A549 (cell line): ENCODE measurements at regions not wholly inside any gene's neighbourhood (a gene's known extent, or its start where the extent isn't known, plus 50 kb on each side); places are given as distances from the start of the nearest gene placed in this dataset.

Experiments used
- ATAC-seq, 2 experiments: fragments of 200-7000 bp in 1 of 2; fragments of >200 bp in 1 of 2; cut with Nextera tagmentation in 1 of 2; cut with Tn5 transposase in 1 of 2; 3 replicates each; pipeline versions ENCODE4 v1.8.0 to v1.9.1; 2018 to 2020; ENCODE audit warnings: mild to moderate bottlenecking in 1 of 2, moderate library complexity in 1 of 2
- CTCF ChIA-PET: fragments of 300-600 bp; sonication (Branson Sonifier 250); formaldehyde crosslinking; extraction: SDS; loops from one replicate; lab custom pipeline; 2021; ENCODE audit warnings: antibody characterized with exemption, inconsistent platforms; lab: Yijun Ruan, JAX
- POLR2A ChIA-PET: fragments of 350-600 bp; formaldehyde crosslinking; extraction: SDS; loops from one replicate; lab custom pipeline; 2021; ENCODE audit warnings: antibody characterized with exemption, inconsistent platforms; lab: Yijun Ruan, JAX
- DNase-seq, 2 experiments: peaks; one replicate each; pipeline versions ENCODE4 v3.0.0 to v3.0.0-alpha.2; 2011 to 2016; ENCODE audit warnings: low read depth in 1 of 2, low spot score in 1 of 2
- FAIRE-seq: peaks from 2 replicates; lab custom pipeline; 2011; peaks lifted over from hg19 to GRCh38; lab: Jason Lieb, UNC
- H3K27ac ChIP-seq, 2 experiments: fragments of >200 bp; sonication (Bioruptor Twin); formaldehyde crosslinking; 3 replicates each; pipeline ENCODE4 v1.5.1; 2016 to 2017
- H3K4me1 ChIP-seq: fragments of >200 bp; sonication (Bioruptor Twin); formaldehyde crosslinking; 3 replicates; pipeline ENCODE4 v1.6.1; 2016
- H3K4me2 ChIP-seq: fragments of >200 bp; sonication (Bioruptor Twin); formaldehyde crosslinking; 3 replicates; pipeline ENCODE4 v1.6.1; 2016
- H3K4me3 ChIP-seq: fragments of >200 bp; sonication (Bioruptor Twin); formaldehyde crosslinking; 3 replicates; pipeline ENCODE4 v1.5.1; 2016
- H3K9me3 ChIP-seq: fragments of >200 bp; sonication (Bioruptor Twin); formaldehyde crosslinking; 3 replicates; pipeline ENCODE4 v1.6.1; 2016
- BCL3 ChIP-seq: fragments of >200 bp; sonication (Bioruptor Twin); formaldehyde crosslinking; IDR thresholded peaks from 3 replicates; pipeline ENCODE4 v1.6.1; 2016
- CBX2 ChIP-seq: fragments of 200-600 bp; sonication (generic); IDR thresholded peaks from 2 replicates; pipeline ENCODE4 v1.6.1; 2016; ENCODE audit warnings: low read depth, mild to moderate bottlenecking, borderline replicate concordance
- CBX8 ChIP-seq: fragments of 200-600 bp; sonication (generic); IDR thresholded peaks from 2 replicates; pipeline ENCODE4 v1.6.1; 2016
- CHD2 ChIP-seq: fragments of 150-350 bp; IDR thresholded peaks from 2 replicates; pipeline ENCODE4 v1.6.1; 2014; ENCODE audit warnings: low read length; ENCODE audit not compliant: partially characterized antibody
- EHMT2 ChIP-seq: fragments of 200-600 bp; sonication (generic); IDR thresholded peaks from 2 replicates; pipeline ENCODE4 v1.6.1; 2016; ENCODE audit warnings: antibody characterized with exemption, low read depth, mild to moderate bottlenecking, moderate library complexity
- ESRRA ChIP-seq: fragments of 150-350 bp; IDR thresholded peaks from 2 replicates; pipeline ENCODE4 v1.6.1; 2014; ENCODE audit warnings: mild to moderate bottlenecking, low read length, borderline replicate concordance
- FOSB ChIP-seq: fragments of 250-450 bp; sonication (Bioruptor Pico); IDR thresholded peaks from 2 replicates; pipeline ENCODE4 v1.5.0; 2020; ENCODE audit warnings: mild to moderate bottlenecking, moderate library complexity
- HDAC2 ChIP-seq: fragments of 200-600 bp; sonication (generic); IDR thresholded peaks from 2 replicates; pipeline ENCODE4 v1.6.1; 2016
- HEYL ChIP-seq: fragments of 250-450 bp; sonication (Bioruptor Pico); IDR thresholded peaks from 2 replicates; pipeline ENCODE4 v1.8.0; 2021; ENCODE audit warnings: mild to moderate bottlenecking, moderate library complexity
- HOXA7 ChIP-seq: fragments of 250-450 bp; sonication (Bioruptor Pico); IDR thresholded peaks from 2 replicates; pipeline ENCODE4 v1.5.0; 2020; ENCODE audit warnings: mild to moderate bottlenecking, moderate library complexity
- JUNB ChIP-seq: fragments of >200 bp; sonication (Bioruptor Twin); formaldehyde crosslinking; IDR thresholded peaks from 2 replicates; pipeline ENCODE4 v1.6.1; 2016
- KDM1A ChIP-seq: fragments of 200-600 bp; sonication (generic); IDR thresholded peaks from 2 replicates; pipeline ENCODE4 v1.6.1; 2016; ENCODE audit warnings: low read depth, mild to moderate bottlenecking
- MYC ChIP-seq: IDR thresholded peaks from 2 replicates; pipeline ENCODE4 v1.6.1; 2012; ENCODE audit warnings: mild to moderate bottlenecking, inconsistent platforms, low read length, improper control_type of control experiment, borderline replicate concordance
- RARB ChIP-seq: fragments of 250-450 bp; sonication (Bioruptor Pico); IDR thresholded peaks from 2 replicates; pipeline ENCODE4 v1.8.0; 2021; ENCODE audit warnings: mild to moderate bottlenecking, moderate library complexity
- TFCP2L1 ChIP-seq: fragments of 250-450 bp; sonication (Bioruptor Pico); IDR thresholded peaks from 2 replicates; pipeline ENCODE4 v1.5.0; 2021; ENCODE audit warnings: mild to moderate bottlenecking
- ZFP36 ChIP-seq: fragments of 450-650 bp; IDR thresholded peaks from 2 replicates; pipeline ENCODE4 v1.6.1; 2014; ENCODE audit warnings: borderline replicate concordance; ENCODE audit not compliant: partially characterized antibody
- ZNF302 ChIP-seq: fragments of 250-450 bp; sonication (Bioruptor Pico); IDR thresholded peaks from 2 replicates; pipeline ENCODE4 v1.9.0; 2021; ENCODE audit warnings: inconsistent platforms, mild to moderate bottlenecking, moderate library complexity
- WGBS: methylation state at CpG from one replicate; pipeline ENCODE4 v1.1.6; 2017; ENCODE audit errors: missing lambda C conversion rate; 5-methylcytosine and 5-hydroxymethylcytosine counted together
- TF ChIP-seq, protein P1 (sequence below): fragments of >200 bp; sonication (Bioruptor Twin); formaldehyde crosslinking; IDR thresholded peaks from 3 replicates; pipeline ENCODE4 v1.5.1; 2016
- TF ChIP-seq, protein P2 (sequence below): fragments of 250-450 bp; sonication (Bioruptor Pico); IDR thresholded peaks from 2 replicates; pipeline ENCODE4 v1.5.0; 2021; ENCODE audit warnings: mild to moderate bottlenecking, moderate library complexity, borderline replicate concordance
- TF ChIP-seq, protein P3 (sequence below): IDR thresholded peaks from 2 replicates; pipeline ENCODE4 v1.6.1; 2012; ENCODE audit warnings: low read depth, borderline replicate concordance

DNA sequence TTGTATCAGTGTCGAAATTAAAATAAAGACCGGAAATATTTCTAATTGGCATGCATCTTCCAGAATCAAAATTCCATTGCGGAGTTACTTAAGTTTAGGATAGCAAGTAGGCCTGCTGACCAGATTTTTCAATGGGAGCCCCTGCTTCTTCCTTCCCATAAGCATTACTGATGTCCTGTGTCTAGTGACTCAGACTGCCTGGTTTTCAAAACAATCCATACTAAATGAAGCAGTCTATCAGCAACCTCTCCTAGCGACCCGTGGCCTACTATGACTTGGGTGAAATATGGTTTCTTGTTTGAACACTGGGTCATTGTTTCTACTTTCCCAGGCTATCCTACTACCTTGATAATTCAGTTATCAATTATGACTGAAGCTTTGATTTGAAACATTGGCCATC is 571.6 kb downstream of the TBC1D4 start:
- no peak overlapping the region for H3K4me2 ChIP-seq
- no peaks in the 10 kb centered on the region for H3K9me3 ChIP-seq
- no peak overlapping the region for H3K27ac ChIP-seq
- POLR2A ChIA-PET, result no interaction called here
- FAIRE-seq (no peak), DNase-seq (no peak), ATAC-seq (no peak)
- no peak overlapping the region for H3K4me3 ChIP-seq
- CTCF ChIA-PET, result no interaction called here
- WGBS, result 76% methylated on average over 5 of the region's 5 CpGs
- TF ChIP-seq HEYL (CRISPR knock-in tag) (no peak), CHD2 (no peak), CBX8 (no peak), RARB (no peak), TFCP2L1 (CRISPR knock-in tag) (no peak), BCL3 (no peak), ZNF302 (CRISPR knock-in tag) (no peak)
- TF ChIP-seq, protein P1, sequence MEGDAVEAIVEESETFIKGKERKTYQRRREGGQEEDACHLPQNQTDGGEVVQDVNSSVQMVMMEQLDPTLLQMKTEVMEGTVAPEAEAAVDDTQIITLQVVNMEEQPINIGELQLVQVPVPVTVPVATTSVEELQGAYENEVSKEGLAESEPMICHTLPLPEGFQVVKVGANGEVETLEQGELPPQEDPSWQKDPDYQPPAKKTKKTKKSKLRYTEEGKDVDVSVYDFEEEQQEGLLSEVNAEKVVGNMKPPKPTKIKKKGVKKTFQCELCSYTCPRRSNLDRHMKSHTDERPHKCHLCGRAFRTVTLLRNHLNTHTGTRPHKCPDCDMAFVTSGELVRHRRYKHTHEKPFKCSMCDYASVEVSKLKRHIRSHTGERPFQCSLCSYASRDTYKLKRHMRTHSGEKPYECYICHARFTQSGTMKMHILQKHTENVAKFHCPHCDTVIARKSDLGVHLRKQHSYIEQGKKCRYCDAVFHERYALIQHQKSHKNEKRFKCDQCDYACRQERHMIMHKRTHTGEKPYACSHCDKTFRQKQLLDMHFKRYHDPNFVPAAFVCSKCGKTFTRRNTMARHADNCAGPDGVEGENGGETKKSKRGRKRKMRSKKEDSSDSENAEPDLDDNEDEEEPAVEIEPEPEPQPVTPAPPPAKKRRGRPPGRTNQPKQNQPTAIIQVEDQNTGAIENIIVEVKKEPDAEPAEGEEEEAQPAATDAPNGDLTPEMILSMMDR, result no peak
- no peaks in the 10 kb centered on the region for H3K4me1 ChIP-seq

GRCh38 chr13:74907788-74908187 is 574.2 kb downstream of the TBC1D4 start:
- no peak for FAIRE-seq
- WGBS, result 90% methylated on average over 5 of the region's 5 CpGs
- no peak for ATAC-seq
- TF ChIP-seq EHMT2, result no peak
- TF ChIP-seq, protein P1, result no peak
- TF ChIP-seq ZFP36, result no peak
- TF ChIP-seq HOXA7 (CRISPR knock-in tag), result no peak
- TF ChIP-seq JUNB, result no peak
- TF ChIP-seq HDAC2, result no peak
- no peak for TF ChIP-seq CBX2
- TF ChIP-seq KDM1A, result no peak
- no peak for TF ChIP-seq ESRRA
- TF ChIP-seq, protein P2, sequence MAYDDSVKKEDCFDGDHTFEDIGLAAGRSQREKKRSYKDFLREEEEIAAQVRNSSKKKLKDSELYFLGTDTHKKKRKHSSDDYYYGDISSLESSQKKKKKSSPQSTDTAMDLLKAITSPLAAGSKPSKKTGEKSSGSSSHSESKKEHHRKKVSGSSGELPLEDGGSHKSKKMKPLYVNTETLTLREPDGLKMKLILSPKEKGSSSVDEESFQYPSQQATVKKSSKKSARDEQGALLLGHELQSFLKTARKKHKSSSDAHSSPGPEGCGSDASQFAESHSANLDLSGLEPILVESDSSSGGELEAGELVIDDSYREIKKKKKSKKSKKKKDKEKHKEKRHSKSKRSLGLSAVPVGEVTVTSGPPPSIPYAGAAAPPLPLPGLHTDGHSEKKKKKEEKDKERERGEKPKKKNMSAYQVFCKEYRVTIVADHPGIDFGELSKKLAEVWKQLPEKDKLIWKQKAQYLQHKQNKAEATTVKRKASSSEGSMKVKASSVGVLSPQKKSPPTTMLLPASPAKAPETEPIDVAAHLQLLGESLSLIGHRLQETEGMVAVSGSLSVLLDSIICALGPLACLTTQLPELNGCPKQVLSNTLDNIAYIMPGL (CRISPR knock-in tag), result no peak
- TF ChIP-seq FOSB (CRISPR knock-in tag), result no peak
- TF ChIP-seq MYC, result no peak
- TF ChIP-seq, protein P3, sequence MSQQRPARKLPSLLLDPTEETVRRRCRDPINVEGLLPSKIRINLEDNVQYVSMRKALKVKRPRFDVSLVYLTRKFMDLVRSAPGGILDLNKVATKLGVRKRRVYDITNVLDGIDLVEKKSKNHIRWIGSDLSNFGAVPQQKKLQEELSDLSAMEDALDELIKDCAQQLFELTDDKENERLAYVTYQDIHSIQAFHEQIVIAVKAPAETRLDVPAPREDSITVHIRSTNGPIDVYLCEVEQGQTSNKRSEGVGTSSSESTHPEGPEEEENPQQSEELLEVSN, result no peak
- H3K4me3 ChIP-seq, result no peak overlapping the region
- H3K4me1 ChIP-seq, result no peaks in the 10 kb centered on the region
- H3K9me3 ChIP-seq, result no peaks in the 10 kb centered on the region
- H3K4me2 ChIP-seq, result no peak overlapping the region
- no peak overlapping the region for H3K27ac ChIP-seq
- CTCF ChIA-PET, result no interaction called here
- POLR2A ChIA-PET, result no interaction called here
- no peak for DNase-seq
